ENCODE measurements at regions not wholly inside any gene's neighbourhood (a gene's known extent, or its start where the extent isn't known, plus 50 kb on each side); places are given as distances from the start of the nearest gene placed in this dataset.
"Not testable (repeated sequence)": the region's sequence is repeated elsewhere in the genome, so short reads cannot be mapped to it uniquely, and the experiment has no call there.

GRCh38 chr12:71385155-71385554 is 54.4 kb upstream of the LGR5 start:
- DNase-seq = no peak

GRCh38 chr12:71376711-71377355 is 62.8 kb upstream of the LGR5 start:
- not testable (repeated sequence) for DNase-seq

- no peak for DNase-seq
These were observed 68.5 kb upstream of the LGR5 start for GRCh38 chr12:71371122-71371521.

GRCh38 chr12:71360013-71360412 is 79.6 kb upstream of the LGR5 start:
- no peak for DNase-seq

GRCh38 chr12:71356569-71356968 is 83.0 kb upstream of the LGR5 start:
- no peak for DNase-seq

- DNase-seq = no peak
These were observed 84.7 kb upstream of the LGR5 start for GRCh38 chr12:71354871-71355270.

- DNase-seq = no peak
These were observed 86.0 kb upstream of the LGR5 start for GRCh38 chr12:71353607-71354006.

- DNase-seq = no peak
These were observed 89.6 kb upstream of the LGR5 start for GRCh38 chr12:71349950-71350349.

GRCh38 chr12:71338933-71339332 is 100.7 kb upstream of the LGR5 start:
- DNase-seq = no peak

GRCh38 chr12:71335963-71336257 is 103.7 kb upstream of the LGR5 start:
- no peak for DNase-seq

- DNase-seq = no peak
These were observed 104.2 kb upstream of the LGR5 start for GRCh38 chr12:71335151-71335962.

- no peak for DNase-seq
These were observed 106.2 kb upstream of the LGR5 start for GRCh38 chr12:71333418-71333817.

- no peak for DNase-seq
These were observed 109.6 kb upstream of the LGR5 start for GRCh38 chr12:71329956-71330355.

GRCh38 chr12:71321531-71321930 is 118.1 kb upstream of the LGR5 start:
- no peak for DNase-seq

GRCh38 chr12:71321130-71321529 is 118.5 kb upstream of the LGR5 start:
- DNase-seq = no peak

GRCh38 chr12:71315328-71315985 is 124.1 kb upstream of the LGR5 start:
- DNase-seq = no peak

GRCh38 chr12:71312768-71313403 is 126.7 kb upstream of the LGR5 start:
- DNase-seq = no peak

- DNase-seq = not testable (repeated sequence)
These were observed 128.0 kb upstream of the LGR5 start for GRCh38 chr12:71311611-71312010.

- no peak for DNase-seq
These were observed 132.8 kb upstream of the LGR5 start for GRCh38 chr12:71306808-71307207.

- DNase-seq = no peak
These were observed 135.3 kb upstream of the LGR5 start for GRCh38 chr12:71304306-71304705.

- no peak for DNase-seq
These were observed 136.4 kb upstream of the LGR5 start for GRCh38 chr12:71303199-71303598.

- DNase-seq = no peak
These were observed 138.6 kb upstream of the LGR5 start for GRCh38 chr12:71300772-71301675.

All from KG1 (cell line).